Activated naive CD4-positive, alpha-beta T cell treated with anti-CD3 and anti-CD28 coated beads, Interleukin-2, amount 50 U/mL, for 72 hours (primary cell): ENCODE measurements at regions not wholly inside any gene's neighbourhood (a gene's known extent, or its start where the extent isn't known, plus 50 kb on each side); places are given as distances from the start of the nearest gene placed in this dataset.
"Not testable (repeated sequence)": the region's sequence is repeated elsewhere in the genome, so short reads cannot be mapped to it uniquely, and the experiment has no call there.

Experiments
- ATAC-seq, 2 donors: fragments of 150-1000 bp; cut with Tn5 transposase; 2 replicates each; pipeline ENCODE4 v1.10.0; 2021; ENCODE audit warnings: mild to moderate bottlenecking in 2 of 2, moderate library complexity in 2 of 2
- DNase-seq, 2 donors: peaks; one replicate each; pipeline ENCODE4 v3.0.0; 2021 to 2022; ENCODE audit warnings: low spot score in 2 of 2
- H3K27ac Mint-ChIP-seq, 2 donors: one replicate each; pipeline ENCODE4 v1.8.0; 2022; ENCODE audit warnings: mild to moderate bottlenecking in 2 of 2, mixed read lengths in 2 of 2
- H3K36me3 Mint-ChIP-seq, 2 donors: one replicate each; pipeline ENCODE4 v1.8.0; 2022; ENCODE audit warnings: mixed read lengths in 2 of 2
- H3K9me3 Mint-ChIP-seq, 2 donors: one replicate each; pipeline ENCODE4 v1.8.0; 2022; ENCODE audit warnings: mixed read lengths in 2 of 2

DNA sequence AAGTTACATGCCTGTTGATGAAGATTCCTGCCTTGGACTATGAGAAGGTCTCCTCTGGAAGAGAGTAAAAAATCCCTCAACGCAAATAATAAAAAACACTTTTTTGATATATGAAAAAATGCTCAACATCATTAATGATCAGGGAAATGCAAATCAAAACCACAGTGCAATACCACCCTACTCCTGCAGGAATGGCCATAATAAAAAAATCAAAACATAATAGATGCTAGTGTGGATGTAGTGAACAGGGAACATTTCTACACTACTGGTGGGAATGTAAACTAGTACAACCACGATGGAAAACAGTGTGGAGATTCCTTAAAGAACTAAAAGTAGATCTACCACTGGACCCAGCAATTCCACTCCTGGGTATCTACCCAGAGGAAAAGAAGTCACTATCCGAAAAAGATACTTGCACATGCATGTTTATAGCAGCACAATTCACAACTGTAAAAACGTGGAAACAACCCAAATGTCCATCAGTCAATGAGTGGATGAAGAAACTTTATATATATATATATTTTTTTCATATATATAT is 352.1 kb downstream of the SOX9 start:
- not testable (repeated sequence) for H3K27ac Mint-ChIP-seq, H3K9me3 Mint-ChIP-seq, H3K36me3 Mint-ChIP-seq, ATAC-seq, DNase-seq

DNA sequence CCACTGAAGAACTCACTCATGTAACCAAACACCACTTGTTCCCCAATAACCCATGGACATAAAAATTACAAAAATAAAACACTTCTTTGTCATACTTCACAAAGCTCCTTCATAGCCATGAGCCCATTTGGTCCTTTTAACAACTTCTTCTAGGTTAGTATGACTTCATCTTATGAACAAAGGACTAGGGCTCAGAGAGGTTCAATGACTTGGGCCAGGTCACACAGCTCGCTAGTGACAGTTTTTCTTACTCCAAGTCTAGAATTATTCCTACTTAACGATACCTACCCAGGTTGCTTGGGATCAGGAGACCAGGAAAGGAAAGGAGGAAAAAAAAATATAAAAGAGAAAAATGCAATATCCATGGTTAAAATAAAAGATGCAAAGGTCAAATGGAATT is 353.4 kb downstream of the SOX9 start:
- ATAC-seq, result no peak

DNA sequence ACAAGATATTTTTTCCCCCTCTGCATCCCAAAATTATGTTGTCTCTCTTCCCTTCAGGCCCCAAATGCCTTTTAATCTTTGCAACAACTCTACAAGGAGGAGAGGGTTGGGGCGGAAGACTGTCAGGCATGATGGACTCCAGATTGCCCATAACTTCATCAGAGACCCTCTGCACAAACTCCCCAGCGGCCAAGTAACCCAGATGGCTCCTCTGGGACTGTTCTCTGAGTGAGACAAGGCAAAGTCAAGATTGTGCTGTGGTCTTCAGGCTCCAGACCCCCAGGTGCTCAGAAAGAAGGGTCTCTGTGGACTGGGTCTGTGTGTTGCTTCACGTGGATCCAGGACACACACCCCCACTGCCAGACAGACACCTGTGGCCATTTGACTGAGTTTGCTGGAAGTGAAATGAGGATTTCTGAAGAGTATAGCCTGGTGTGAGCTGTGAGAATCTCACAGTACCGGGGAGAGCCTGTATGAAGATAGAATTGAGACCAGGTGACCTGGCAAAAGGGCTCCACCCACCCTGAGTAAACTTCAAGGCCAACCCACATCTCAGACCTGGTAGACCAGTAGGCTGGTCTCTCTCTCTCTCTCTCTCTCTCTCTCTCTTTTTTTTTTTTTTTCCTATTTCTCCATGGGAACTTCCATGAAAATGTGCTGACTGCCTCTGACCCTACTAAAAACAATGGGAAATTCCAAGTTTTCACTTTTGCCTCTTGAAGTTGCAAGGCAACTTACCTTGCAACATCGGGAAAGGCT is 354.1 kb downstream of the SOX9 start:
- Mint-ChIP-seq H3K36me3 (no peaks in the 10 kb centered on the region), H3K9me3 (peaks cover 0 to 9% of the 10 kb centered on the region in 2 donors), H3K27ac (no peak overlapping the region)
- no peak for ATAC-seq
- no peak for DNase-seq

More for the DNA sequence above, 353.4 kb downstream of the SOX9 start:
- Mint-ChIP-seq H3K9me3 (peaks cover 0 to 9% of the 10 kb centered on the region in 2 donors), H3K36me3 (no peaks in the 10 kb centered on the region), H3K27ac (no peak overlapping the region)
- DNase-seq, result no peak

DNA sequence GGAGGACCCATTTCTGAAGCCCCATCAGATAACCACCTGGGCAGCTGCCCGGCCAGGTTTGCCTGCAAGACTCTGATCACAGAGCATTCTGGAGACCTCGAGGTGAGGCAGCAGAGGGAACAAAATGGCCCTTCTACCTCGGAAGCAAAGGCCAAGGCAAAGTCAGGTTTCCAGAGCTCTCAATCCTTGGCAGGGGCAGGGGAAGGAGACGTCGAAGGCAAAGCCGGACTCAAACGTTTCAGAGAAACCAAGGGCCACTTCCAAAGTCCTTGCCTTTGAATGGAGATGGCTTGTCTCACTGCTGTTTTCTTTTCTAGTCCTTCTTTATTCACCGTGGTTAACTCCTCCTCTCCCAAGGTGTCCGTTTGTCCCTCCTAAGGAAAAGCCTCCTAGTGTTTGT is 355.3 kb downstream of the SOX9 start:
- ATAC-seq (no peak), DNase-seq (no peak)
- H3K9me3 Mint-ChIP-seq, result peaks cover 0 to 9% of the 10 kb centered on the region in 2 donors
- H3K27ac Mint-ChIP-seq, result no peak overlapping the region
- H3K36me3 Mint-ChIP-seq, result no peaks in the 10 kb centered on the region

DNA sequence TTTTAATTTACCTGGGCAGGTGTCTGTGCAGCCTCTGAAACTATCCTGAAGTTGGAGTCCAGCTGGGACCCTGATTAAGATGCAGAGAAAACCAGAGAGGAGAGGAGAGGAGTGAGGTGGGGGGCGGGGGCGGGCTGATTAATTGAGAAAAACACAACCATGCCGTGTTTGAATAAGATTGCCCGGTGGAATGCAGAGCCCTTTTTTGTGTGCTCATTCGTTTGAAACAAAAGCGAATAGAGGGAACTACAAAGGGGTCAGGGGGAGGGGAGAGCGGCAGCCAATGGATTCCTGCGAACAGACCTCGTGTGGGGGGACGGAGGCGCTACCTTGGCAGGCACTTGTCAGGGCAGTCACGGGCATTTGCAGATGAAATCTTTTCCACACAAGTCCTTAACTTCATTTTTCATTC is 355.8 kb downstream of the SOX9 start:
- ATAC-seq (no peak), DNase-seq (no peak)
- H3K27ac Mint-ChIP-seq, result no peak overlapping the region
- peaks cover 0 to 9% of the 10 kb centered on the region in 2 donors for H3K9me3 Mint-ChIP-seq
- H3K36me3 Mint-ChIP-seq, result no peaks in the 10 kb centered on the region

DNA sequence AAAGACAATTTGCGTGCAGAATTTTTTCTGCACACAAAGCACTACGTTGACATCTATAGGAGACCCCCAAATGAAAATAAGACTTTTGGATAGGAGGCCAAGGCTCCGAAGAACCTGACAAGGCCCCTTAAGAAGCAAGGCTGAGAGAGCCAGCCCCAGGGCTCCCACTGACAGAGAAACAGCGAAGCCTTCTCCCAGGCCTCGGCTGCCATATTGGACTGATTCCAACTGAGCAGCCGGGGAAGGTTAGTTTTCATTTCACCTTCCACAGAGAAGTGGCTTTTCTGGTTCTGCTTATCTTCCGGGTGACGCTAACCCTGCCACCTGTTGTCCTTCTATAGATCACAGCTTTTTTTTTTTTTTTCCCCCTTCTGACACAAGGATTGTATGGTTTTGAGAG is 356.7 kb downstream of the SOX9 start:
- peaks cover 0 to 9% of the 10 kb centered on the region in 2 donors for H3K9me3 Mint-ChIP-seq

DNA sequence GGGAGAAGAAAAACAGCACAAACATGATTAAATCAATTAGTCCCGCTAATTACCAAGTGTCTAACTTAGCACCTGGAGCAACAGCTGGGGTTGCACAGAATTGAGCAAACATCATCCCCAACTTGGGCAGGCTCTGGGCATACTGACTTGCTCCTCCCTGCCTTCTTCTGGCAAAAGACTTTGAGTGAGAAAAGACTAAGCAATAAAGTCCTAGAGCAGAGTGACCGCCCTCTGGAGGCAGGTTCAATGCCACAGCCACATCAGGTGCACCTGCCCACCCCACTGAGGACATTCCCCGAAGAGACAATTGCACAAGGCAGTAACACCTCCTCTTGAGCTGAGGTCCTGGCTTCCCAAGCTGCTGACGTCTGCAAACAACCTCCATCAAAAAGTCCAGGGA is 358.3 kb downstream of the SOX9 start:
- ATAC-seq, result no peak
- H3K27ac Mint-ChIP-seq, result no peak overlapping the region
- H3K36me3 Mint-ChIP-seq, result no peaks in the 10 kb centered on the region
- H3K9me3 Mint-ChIP-seq, result peaks cover 0 to 7% of the 10 kb centered on the region in 2 donors
- no peak for DNase-seq

More for the DNA sequence above, 356.7 kb downstream of the SOX9 start:
- ATAC-seq (no peak), DNase-seq (no peak)
- H3K36me3 Mint-ChIP-seq, result no peaks in the 10 kb centered on the region
- H3K27ac Mint-ChIP-seq, result no peak overlapping the region

DNA sequence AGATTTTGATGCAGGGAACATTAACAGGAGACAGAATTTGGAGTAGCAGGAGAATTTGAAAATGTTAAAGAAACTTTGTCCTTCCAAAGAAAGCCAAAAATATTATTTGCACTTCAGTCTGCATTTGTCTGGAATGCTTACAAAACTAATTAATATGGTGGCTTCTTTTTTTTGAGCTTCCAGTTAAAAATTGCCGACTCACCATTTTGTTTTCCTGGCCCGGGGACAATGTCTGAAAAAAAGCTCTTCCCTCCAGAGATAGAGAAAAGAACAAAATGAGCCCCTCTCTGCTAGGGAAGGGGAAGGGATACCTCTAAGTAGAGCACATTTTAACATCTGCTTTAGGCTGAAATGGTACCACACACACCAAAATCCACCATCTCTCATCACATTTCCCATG is 360.8 kb downstream of the SOX9 start:
- ATAC-seq, result no peak

DNA sequence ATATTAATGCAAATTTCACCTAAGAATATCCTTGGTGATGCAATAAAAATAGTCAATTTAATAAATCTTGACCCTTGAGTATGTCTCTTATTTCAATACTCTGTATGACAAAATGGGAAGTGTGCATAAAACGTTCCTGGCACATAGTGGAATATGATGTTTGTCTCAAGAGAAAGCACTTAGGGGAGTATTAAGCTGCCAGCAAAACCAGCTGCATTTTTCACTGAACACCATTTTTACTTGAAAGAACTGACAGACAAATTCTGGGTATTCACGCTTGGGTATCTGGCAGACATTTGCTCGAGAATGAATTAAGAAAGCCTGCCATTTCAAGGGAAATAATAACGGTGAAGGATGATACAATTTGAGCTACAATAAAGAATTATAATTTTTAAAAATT is 364.8 kb downstream of the SOX9 start:
- no peak overlapping the region for H3K27ac Mint-ChIP-seq
- H3K36me3 Mint-ChIP-seq, result no peaks in the 10 kb centered on the region
- no peak for DNase-seq
- ATAC-seq, result no peak
- H3K9me3 Mint-ChIP-seq, result no peaks in the 10 kb centered on the region

More for the DNA sequence above, 360.8 kb downstream of the SOX9 start:
- no peak overlapping the region for H3K27ac Mint-ChIP-seq
- H3K36me3 Mint-ChIP-seq, result no peaks in the 10 kb centered on the region
- DNase-seq, result no peak
- no peaks in the 10 kb centered on the region for H3K9me3 Mint-ChIP-seq

DNA sequence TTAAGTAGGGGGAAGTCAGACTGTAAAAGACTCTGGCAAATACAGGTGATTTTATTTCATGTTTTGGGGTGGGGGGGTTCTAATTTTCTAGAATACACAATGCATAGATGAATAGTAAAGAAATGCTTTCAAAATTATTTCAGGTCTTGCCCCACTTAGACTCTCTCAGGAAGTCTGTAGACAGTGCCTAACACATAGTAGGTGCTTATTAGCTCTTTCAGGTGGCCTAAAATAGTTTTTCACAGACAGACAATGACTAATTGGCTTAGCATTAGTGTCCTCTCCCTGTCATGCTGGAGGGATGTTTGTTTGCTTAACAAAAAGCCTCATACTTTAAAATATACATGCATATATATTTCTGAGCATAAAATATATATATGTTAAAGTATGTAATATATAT is 366.0 kb downstream of the SOX9 start:
- no peaks in the 10 kb centered on the region for H3K9me3 Mint-ChIP-seq
- no peak overlapping the region for H3K27ac Mint-ChIP-seq
- H3K36me3 Mint-ChIP-seq, result no peaks in the 10 kb centered on the region
- ATAC-seq, result no peak
- DNase-seq, result no peak

DNA sequence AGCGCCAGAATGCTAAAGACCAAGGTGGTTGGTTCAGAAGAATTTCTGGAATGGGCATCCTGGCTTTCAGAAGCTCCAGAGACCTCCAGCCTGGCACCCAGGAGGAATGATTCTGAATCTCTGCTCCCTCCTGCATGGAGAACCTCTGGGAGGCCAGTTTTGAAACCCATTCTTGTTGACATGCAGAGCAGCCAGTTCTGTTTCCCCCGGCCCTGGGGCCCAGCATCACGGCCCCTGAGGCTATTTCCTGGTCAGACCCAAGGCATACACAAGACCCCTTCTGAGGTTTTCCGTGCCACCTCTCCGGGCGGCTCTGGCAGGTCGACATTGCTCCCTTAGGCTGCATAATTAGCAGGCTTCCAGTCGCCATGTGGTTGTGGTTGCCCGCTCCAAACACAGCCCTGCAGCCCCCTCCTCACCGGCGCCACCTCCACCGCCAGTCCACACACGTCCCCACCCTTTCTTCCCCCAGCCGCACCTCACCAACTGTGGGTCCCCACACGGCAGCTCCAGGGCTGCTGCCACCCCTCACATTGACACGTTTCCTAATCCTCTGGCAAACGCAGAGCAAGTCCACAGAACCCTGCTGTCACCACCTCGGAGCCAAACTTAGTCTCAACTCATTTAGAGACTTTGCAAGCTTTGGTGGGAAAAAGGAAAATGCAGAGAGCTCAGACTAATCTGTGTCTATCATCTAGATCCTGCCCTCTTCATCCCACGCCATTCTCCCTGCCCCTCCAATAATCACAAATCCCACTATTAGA is 367.1 kb downstream of the SOX9 start:
- no peak for ATAC-seq
- H3K36me3 Mint-ChIP-seq, result no peaks in the 10 kb centered on the region
- no peaks in the 10 kb centered on the region for H3K9me3 Mint-ChIP-seq
- no peak overlapping the region for H3K27ac Mint-ChIP-seq
- no peak for DNase-seq

DNA sequence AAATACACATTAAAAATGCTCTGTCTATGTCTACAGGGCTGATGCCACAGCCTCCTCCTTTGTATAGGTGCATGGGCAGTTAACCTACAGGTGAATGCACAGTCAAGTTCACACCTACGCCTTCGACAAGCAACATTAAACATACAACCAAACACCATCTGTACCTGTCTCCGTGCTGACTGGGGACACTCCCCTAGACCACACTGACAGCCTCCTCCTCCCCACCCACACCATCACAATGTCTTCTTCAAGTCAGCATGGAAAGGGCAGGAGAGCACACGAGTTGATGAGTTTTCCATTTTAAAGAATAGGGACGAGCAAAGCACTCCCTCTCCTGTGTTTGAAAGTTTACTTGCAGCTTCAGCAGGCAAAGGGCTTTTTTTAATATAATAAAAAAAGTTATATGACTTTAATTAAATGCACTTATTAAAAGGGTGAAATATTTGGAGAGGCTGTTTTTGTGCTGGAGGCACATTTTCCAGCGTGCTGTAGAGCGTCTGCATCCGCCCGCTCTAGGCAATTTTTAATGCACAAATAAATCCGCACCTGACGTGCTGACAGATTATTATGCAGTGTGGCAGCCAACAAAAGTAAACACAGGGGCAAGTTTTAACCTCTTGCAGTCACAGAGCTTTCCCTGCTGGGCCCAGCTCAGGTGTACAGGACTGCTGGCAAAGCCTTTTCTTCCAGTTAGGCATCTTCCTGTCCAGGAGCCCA is 367.9 kb downstream of the SOX9 start:
- DNase-seq (no peak), ATAC-seq (no peak)
- Mint-ChIP-seq H3K27ac (no peak overlapping the region), H3K9me3 (no peaks in the 10 kb centered on the region), H3K36me3 (no peaks in the 10 kb centered on the region)

DNA sequence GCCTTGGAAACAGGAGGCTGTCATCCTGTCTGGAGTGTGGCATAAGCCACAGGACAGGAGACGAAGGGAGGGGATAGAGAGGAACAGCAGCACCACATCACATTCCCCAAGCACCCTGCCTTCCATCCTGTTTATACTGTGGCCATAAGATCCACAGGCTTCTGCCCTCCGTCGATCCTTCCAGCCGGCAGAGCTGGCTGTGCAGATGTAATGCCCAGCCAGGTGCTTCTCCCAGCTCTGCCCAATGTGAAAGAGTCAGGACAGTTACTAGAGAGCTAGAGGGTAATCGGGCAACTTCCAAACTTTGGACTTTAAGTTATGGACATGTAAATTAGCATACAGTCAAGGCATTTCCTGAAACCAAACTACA is 368.4 kb downstream of the SOX9 start:
- no peak for ATAC-seq
- Mint-ChIP-seq H3K9me3 (no peaks in the 10 kb centered on the region), H3K36me3 (no peaks in the 10 kb centered on the region), H3K27ac (no peak overlapping the region)
- DNase-seq, result no peak

DNA sequence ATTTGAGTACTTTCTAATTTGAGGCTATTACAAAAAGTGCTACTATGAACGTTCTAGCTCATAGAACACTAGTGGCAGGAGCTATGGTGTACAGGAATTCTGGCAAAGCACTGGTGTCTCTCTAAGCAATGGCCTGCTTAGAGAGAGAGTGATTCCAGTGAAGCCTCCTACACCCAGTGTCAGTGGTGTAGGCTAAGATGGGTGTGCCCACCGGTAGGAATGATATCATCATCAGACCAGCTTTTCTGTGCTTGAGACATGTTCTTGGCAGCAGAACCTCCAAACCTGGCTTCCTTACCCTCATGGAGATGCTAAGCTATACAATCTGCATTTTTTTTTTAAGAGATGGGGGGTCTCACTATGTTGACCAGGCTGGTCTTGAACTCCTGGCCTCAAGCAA is 370.3 kb downstream of the SOX9 start:
- Mint-ChIP-seq H3K9me3 (no peaks in the 10 kb centered on the region), H3K27ac (no peak overlapping the region), H3K36me3 (no peaks in the 10 kb centered on the region)
- ATAC-seq, result no peak
- DNase-seq, result no peak

DNA sequence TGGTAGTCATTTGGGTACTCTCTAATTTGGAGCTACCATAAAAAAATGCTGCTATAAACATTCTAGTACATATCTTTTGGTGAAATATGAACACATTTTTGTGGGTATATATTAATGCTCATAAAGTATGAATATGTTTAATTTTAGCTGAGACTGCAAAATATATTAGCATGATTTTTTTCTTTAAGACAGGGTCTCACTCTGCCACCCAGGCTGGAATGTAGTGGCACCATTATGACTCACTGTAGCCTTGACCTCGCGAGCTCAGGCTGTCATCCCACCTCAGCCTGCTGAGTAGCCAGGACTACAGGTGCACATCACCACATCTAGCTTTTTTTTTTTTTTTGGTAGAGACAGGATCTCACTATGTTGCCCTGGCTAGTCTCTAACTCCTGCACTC is 371.7 kb downstream of the SOX9 start:
- H3K27ac Mint-ChIP-seq, result no peak overlapping the region
- ATAC-seq (no peak), DNase-seq (no peak)
- no peaks in the 10 kb centered on the region for H3K36me3 Mint-ChIP-seq
- H3K9me3 Mint-ChIP-seq, result peaks cover 4 to 5% of the 10 kb centered on the region in 2 donors

DNA sequence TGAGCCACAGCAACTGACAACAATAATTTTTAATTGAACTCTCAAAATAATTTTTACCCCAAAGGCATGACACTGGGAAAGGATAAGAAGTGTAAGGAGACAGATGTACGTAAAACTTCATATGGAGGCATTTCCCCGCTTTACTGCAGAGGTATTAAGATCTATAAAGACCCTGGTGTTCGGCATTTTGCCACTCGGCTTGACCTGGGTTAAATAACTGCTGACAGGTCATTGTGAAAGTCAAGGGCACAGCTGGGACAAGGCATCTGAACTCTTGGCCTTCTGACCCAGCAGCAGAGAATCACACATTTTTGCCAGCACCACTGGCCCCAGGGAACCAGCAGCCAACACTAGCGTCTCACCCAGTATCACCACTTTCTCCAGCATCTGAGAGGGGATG is 372.1 kb downstream of the SOX9 start:
- DNase-seq (no peak), ATAC-seq (no peak)
- H3K9me3 Mint-ChIP-seq, result peaks cover 4 to 5% of the 10 kb centered on the region in 2 donors
- no peak overlapping the region for H3K27ac Mint-ChIP-seq
- no peaks in the 10 kb centered on the region for H3K36me3 Mint-ChIP-seq

DNA sequence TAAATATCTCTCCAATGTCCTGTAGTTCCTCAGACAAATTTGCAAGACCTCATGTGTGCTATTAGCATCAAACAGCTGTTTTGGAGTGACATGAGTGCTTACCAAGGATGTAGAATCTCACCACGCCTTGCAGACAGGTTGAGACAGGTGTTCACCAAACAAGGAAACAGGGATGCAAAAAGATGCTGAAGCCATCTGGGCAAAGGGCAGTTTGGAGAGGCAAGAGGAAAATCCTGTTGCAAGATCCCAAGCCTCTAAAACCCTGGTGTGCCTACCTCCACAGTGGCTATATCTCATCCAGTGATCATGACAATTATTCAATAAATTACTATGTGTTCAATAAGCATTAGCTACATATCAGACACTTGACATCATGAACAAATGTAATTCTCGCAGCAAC is 373.7 kb downstream of the SOX9 start:
- Mint-ChIP-seq H3K9me3 (peaks cover 4 to 5% of the 10 kb centered on the region in 2 donors), H3K36me3 (no peaks in the 10 kb centered on the region), H3K27ac (no peak overlapping the region)
- ATAC-seq (no peak), DNase-seq (no peak)
